ENCODE measurements at regions not wholly inside any gene's neighbourhood (a gene's known extent, or its start where the extent isn't known, plus 50 kb on each side); places are given as distances from the start of the nearest gene placed in this dataset.

DNA sequence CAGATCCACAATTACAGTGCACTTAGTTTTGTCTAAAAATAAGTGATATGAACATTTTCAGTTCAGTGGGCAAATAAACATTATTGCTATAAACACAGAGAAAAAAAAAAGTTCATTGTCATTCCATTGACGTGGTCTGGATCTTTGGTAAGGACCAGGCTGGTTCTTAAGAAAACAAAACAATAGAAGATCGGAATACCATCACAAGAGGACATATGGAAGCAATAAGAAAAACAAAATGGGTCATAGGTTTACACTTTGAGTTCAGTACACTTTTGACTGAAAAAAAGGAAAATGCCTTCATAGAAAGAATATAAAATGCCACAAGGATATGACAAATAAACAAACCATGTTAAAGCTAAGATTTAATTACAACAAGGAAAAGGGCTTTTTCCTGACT, 289.5 kb upstream of the TYRP1 start:
- TF ChIP-seq, protein P1, sequence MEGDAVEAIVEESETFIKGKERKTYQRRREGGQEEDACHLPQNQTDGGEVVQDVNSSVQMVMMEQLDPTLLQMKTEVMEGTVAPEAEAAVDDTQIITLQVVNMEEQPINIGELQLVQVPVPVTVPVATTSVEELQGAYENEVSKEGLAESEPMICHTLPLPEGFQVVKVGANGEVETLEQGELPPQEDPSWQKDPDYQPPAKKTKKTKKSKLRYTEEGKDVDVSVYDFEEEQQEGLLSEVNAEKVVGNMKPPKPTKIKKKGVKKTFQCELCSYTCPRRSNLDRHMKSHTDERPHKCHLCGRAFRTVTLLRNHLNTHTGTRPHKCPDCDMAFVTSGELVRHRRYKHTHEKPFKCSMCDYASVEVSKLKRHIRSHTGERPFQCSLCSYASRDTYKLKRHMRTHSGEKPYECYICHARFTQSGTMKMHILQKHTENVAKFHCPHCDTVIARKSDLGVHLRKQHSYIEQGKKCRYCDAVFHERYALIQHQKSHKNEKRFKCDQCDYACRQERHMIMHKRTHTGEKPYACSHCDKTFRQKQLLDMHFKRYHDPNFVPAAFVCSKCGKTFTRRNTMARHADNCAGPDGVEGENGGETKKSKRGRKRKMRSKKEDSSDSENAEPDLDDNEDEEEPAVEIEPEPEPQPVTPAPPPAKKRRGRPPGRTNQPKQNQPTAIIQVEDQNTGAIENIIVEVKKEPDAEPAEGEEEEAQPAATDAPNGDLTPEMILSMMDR (IDR thresholded peaks at IDR 0.05; ENCODE audit: borderline replicate concordance, extremely low read depth, low read length, poor library complexity, severe bottlenecking): no peak
- no peak for TF ChIP-seq EZH2 (IDR thresholded peaks at IDR 0.05; ENCODE audit: borderline replicate concordance, low read depth, low read length, severe bottlenecking)
